AG20443 (cell line): ENCODE measurements at regions not wholly inside any gene's neighbourhood (a gene's known extent, or its start where the extent isn't known, plus 50 kb on each side); places are given as distances from the start of the nearest gene placed in this dataset.

ENCODE experiments used
- DNase-seq: peaks from one replicate; pipeline ENCODE4 v3.0.0; 2012; ENCODE audit warnings: low spot score, mixed read lengths

GRCh38 chr15:77540312-77541060 lies 92.2 kb downstream of the LINGO1 start:
- DNase-seq: no peak

GRCh38 chr15:77538793-77539497 lies 93.8 kb downstream of the LINGO1 start:
- no peak for DNase-seq

GRCh38 chr15:77538027-77538451 lies 94.7 kb downstream of the LINGO1 start:
- DNase-seq: no peak

GRCh38 chr15:77537006-77537405 lies 95.7 kb downstream of the LINGO1 start:
- DNase-seq: no peak

GRCh38 chr15:77535845-77536244 lies 96.9 kb downstream of the LINGO1 start:
- no peak for DNase-seq
